ENCODE measurements at regions not wholly inside any gene's neighbourhood (a gene's known extent, or its start where the extent isn't known, plus 50 kb on each side); places are given as distances from the start of the nearest gene placed in this dataset.

GRCh38 chr2:175560521-175561169 lies 379.1 kb upstream of the ATP5MC3 start:
- DNase-seq (ENCODE audit: low spot score) = no peak

GRCh38 chr2:175559613-175560012 lies 378.1 kb upstream of the ATP5MC3 start:
- DNase-seq (ENCODE audit: low spot score) = no peak

- no peak for DNase-seq (ENCODE audit: low spot score)
These were observed 376.4 kb upstream of the ATP5MC3 start for GRCh38 chr2:175557810-175558377.

- DNase-seq (ENCODE audit: low spot score) = no peak
These were observed 372.4 kb upstream of the ATP5MC3 start for GRCh38 chr2:175553910-175554309.

GRCh38 chr2:175552902-175553301 lies 371.4 kb upstream of the ATP5MC3 start:
- no peak for DNase-seq (ENCODE audit: low spot score)

GRCh38 chr2:175540421-175540820 lies 358.9 kb upstream of the ATP5MC3 start:
- DNase-seq (ENCODE audit: low spot score) = no peak

GRCh38 chr2:175539122-175539521 lies 357.6 kb upstream of the ATP5MC3 start:
- DNase-seq (ENCODE audit: low spot score) = no peak

DNA sequence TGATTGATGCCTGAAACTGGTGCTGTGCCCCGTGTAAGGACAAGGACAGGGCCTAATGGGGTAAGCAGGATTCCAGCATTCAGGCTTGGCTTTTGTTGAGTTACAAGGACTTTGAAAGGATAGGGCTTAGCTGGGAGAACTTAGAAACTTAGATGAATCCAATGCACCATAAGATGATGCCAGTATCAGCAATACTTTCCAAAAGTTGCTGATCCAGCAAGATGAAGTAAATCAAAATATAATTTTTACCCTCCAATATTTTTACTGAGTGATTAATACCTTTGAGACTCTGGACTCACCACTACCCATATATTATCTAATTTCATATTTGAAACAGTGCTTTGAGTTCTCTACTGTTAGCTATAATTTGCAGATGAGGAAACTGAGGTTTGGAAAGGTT lies 354.5 kb upstream of the ATP5MC3 start:
- DNase-seq (ENCODE audit: low spot score) = no peak

- no peak for DNase-seq (ENCODE audit: low spot score)
These were observed 354.1 kb upstream of the ATP5MC3 start for GRCh38 chr2:175535631-175536030.

DNA sequence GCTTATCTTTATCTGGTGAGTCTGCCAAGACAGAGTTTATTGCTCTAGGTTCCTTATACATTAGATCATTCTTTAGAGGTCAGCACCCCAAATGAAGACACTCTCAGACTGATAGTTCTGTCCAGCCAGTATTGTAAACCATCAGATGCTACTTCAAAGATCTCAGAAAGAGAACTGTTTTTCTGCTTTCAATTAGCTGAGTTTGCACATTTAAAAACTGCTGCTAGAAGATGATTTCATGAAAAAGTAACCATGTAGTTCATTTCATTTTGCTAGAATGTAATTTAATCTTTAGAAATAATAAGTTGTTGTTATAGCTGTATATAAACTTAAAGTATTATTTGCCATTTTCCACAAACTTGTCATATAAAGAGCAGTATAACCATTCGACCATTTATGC lies 344.5 kb upstream of the ATP5MC3 start:
- no peak for DNase-seq (ENCODE audit: low spot score)

DNA sequence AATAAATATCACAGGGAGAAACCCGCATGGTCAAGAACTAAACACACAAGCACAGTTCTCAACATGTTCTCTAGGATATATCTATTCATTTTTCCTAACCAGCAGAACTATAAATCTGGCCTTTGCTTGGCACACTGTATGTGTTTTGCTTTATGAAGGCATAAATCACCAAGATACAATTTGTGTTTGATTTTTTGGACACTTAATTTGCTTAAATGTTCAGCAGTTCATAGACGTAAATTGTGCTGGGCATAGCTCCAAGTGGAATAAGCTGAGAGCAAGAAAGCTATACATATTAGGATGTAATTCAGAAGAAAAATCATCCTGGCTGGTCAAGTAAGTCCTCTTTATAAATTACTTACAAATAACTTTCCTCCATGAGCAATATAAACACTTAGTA lies 341.5 kb upstream of the ATP5MC3 start:
- no peak for DNase-seq (ENCODE audit: low spot score)

GRCh38 chr2:175518206-175518605 lies 336.7 kb upstream of the ATP5MC3 start:
- no peak for DNase-seq (ENCODE audit: low spot score)

- DNase-seq (ENCODE audit: low spot score) = no peak
These were observed 335.0 kb upstream of the ATP5MC3 start for GRCh38 chr2:175516555-175516954.

- no peak for DNase-seq (ENCODE audit: low spot score)
These were observed 318.7 kb upstream of the ATP5MC3 start for GRCh38 chr2:175500255-175500654.

- DNase-seq (ENCODE audit: low spot score) = no peak
These were observed 308.9 kb upstream of the ATP5MC3 start for GRCh38 chr2:175490360-175490791.

- no peak for DNase-seq (ENCODE audit: low spot score)
These were observed 296.7 kb upstream of the ATP5MC3 start for GRCh38 chr2:175478096-175478768.

GRCh38 chr2:175476948-175477347 lies 295.4 kb upstream of the ATP5MC3 start:
- no peak for DNase-seq (ENCODE audit: low spot score)

DNA sequence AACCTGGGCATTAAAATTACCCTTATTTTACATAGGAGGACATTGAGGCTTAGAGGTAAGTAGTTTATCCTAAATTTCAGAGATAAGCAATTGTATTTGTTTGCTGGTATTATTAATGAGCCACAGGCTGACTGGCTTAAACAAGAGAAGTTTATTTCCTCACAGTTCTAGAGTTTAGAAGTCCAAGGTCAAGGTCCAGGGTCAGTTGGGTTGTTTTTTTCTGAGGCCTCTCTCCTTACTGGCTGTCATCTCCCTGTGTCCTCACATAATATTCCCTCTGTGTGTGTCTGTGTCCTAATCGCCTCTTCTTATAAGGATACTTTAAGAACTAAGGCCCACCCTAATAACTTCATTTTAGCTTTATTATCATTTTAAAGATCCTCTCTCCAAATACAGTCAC lies 294.9 kb upstream of the ATP5MC3 start:
- DNase-seq (ENCODE audit: low spot score) = no peak

DNA sequence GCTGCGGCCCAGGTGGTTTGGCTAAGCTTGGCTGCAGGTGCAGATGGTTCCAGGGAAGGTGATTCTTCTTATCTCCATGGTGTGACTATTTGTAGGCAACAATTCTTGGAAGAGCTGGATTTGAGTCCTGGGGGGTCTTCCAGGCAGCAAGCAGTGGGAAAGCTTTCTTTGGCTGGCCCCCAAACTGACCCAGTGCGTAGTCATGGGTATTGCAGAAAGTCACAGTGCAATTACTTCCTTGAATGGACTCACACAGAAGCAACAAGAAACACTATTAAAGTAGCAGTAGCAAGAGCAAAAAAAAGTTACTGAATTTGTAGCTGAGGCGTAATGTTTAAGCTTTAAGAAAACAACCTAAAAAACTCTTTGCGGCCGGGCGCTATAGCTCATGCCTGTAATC lies 293.6 kb upstream of the ATP5MC3 start:
- no peak for DNase-seq (ENCODE audit: low spot score)

DNA sequence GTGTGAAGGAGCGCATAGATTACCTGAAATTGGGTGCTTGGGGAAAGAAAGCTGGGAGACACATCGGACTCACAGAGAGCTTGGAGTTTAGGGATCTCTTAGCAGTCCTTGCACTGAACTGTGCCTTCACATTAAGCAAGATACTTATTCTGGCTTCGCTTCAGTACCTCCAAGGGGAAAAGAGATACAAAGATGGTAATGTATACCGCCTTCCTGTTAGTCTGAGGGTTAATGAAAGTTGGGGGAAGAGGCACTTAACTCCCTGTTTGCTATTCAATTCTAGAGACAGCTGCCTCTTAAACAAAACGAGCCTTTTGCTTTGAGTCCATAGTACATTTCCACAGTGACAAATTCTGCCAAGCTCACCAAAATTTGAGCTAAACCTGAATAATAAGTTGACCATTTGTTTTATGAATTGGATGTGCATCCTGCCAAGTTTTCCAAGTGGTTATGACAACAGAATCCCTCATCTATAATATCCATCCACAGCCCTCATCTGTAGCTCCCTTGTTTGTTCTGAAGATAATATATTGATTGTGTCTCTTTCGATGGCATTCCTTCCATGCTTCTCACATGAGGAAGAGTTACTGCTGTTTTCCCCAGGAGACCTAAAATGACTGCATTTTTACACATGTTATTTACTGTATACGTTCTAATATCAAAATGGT lies 287.1 kb upstream of the ATP5MC3 start:
- no peak for DNase-seq (ENCODE audit: low spot score)

DNA sequence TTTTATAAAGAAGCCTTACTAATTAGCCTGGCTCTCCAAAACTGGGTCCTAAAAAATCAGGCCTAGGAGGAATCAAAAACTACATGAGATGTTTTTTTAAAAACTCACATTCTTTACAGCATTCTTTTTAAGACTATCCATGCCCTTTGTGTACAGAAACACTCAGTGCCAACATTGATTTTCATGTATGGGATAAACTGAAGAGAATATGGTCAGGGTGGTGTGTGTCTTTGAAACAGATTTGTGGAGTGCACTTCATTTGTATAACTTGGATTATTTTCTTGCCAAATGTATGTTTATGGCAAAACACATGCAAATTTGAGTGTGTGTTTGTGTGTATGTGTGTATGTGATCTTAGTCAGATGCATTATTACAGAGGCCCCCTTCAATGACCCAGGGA lies 283.6 kb upstream of the ATP5MC3 start:
- DNase-seq (ENCODE audit: low spot score) = no peak

DNA sequence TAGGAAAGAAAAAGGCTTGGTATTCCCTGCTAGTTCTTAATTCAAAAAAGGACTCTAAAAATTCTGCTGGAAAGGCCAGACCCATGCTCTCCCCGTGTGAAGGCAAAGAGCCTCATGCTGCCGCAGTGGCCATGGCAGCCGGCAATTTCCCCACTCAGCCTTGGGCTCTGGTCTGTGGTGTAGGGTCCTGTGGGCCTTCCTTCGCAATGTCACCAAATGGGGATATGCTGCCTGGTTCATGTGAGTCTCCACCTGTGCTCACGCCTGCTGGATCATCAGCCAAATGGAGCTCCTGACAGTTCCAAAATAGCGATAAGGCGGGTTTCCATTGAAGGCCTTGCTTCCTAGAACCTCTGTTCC lies 282.8 kb upstream of the ATP5MC3 start:
- no peak for DNase-seq (ENCODE audit: low spot score)
